GM10248 (cell line): ENCODE measurements at regions not wholly inside any gene's neighbourhood (a gene's known extent, or its start where the extent isn't known, plus 50 kb on each side); places are given as distances from the start of the nearest gene placed in this dataset.
"Not testable (repeated sequence)": the region's sequence is repeated elsewhere in the genome, so short reads cannot be mapped to it uniquely, and the experiment has no call there.

ENCODE experiments used
- CTCF ChIA-PET: fragments of 300-600 bp; sonication (Branson Sonifier 250); formaldehyde crosslinking; extraction: SDS; loops from one replicate; lab custom pipeline; 2021; ENCODE audit warnings: antibody characterized with exemption; lab: Yijun Ruan, JAX
- POLR2A ChIA-PET: fragments of 350-650 bp; sonication (Branson Sonifier 250); formaldehyde crosslinking; extraction: SDS; loops from one replicate; lab custom pipeline; 2020; ENCODE audit warnings: antibody characterized with exemption; lab: Yijun Ruan, JAX
- DNase-seq: peaks from one replicate; pipeline ENCODE4 v3.0.0; 2012; ENCODE audit errors: extremely low spot score
- TF ChIP-seq, protein P1 (sequence below): IDR thresholded peaks from 2 replicates; pipeline ENCODE4 v1.5.1; 2012; ENCODE audit warnings: mild to moderate bottlenecking, low read depth; ENCODE audit errors: extremely low read depth, missing control alignments, control extremely low read depth

DNA sequence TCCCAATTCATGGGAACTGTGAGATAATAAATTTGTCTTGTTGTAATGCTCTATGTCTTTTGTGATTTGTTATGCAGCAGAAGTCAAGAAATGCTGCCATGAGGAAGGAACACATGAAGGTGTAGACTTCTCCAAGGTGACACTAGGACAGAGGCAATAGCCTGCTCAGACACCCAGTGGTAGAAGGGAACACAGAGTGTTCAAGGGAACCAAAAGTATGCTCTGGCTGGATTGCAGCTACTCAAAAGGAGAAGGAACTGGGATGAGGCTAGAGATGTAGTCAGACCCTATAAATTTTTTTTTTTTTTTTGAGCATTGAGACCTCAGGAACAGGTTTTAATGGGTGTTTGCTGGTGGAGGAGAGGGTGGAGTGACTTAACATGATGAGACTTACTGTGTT, 232.5 kb downstream of the PARP8 start:
- TF ChIP-seq, protein P1, sequence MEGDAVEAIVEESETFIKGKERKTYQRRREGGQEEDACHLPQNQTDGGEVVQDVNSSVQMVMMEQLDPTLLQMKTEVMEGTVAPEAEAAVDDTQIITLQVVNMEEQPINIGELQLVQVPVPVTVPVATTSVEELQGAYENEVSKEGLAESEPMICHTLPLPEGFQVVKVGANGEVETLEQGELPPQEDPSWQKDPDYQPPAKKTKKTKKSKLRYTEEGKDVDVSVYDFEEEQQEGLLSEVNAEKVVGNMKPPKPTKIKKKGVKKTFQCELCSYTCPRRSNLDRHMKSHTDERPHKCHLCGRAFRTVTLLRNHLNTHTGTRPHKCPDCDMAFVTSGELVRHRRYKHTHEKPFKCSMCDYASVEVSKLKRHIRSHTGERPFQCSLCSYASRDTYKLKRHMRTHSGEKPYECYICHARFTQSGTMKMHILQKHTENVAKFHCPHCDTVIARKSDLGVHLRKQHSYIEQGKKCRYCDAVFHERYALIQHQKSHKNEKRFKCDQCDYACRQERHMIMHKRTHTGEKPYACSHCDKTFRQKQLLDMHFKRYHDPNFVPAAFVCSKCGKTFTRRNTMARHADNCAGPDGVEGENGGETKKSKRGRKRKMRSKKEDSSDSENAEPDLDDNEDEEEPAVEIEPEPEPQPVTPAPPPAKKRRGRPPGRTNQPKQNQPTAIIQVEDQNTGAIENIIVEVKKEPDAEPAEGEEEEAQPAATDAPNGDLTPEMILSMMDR: no peak
- no peak for DNase-seq
- ChIA-PET POLR2A (no interaction called here), CTCF (interaction anchor here (1.3 kb wide), 1 partner anchor 10 kb away, joined by 3 read pairs; no protein-coding TSS in a partner anchor)

DNA sequence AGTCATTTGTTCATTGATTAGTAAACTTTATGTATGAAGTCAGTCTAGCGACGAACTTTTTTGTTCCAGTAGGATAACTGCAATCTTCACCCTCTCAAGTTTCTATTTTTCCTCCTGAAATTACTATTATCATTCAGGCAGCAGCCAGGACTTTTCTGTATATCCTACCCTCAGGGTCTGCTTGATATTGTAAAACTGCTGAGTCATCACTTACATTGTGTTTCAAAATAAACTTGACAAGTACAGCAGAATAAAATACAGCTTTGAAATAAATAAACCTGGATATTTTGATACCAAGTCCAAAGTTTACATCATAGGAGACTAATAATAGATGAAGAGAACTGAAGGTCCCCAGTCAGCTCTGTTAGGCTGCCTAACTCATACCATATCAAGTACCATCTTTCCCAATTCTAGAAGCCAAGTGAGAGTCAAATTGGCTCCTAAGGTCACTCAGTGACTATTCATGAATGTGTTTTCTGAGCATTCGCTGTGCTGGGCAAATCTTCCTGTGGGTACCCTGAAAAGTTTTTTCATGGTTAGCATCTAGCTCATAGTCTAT, 234.6 kb downstream of the PARP8 start:
- TF ChIP-seq, protein P1: no peak
- ChIA-PET CTCF (no interaction called here), POLR2A (no interaction called here)
- no peak for DNase-seq

DNA sequence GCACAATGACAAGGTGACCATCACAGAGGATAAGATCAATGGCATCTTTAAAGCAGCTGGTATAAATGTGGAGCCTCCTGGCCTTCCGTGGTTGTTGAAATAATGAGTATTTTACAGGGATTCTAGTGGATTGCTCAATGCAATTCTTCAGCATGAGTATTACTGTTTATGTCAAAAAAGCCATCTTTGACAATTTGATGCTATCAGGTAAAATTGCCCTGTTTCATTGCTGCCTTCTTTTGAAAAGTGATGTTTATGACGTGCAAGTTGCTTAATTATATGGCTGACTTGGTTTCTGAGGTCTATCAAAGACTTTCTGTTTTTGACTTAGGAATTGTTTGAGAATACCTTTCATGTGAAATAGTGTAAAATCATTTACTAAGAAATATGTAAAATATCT, 237.2 kb downstream of the PARP8 start:
- CTCF ChIA-PET: interaction anchor here (1.3 kb wide), 1 partner anchor 13 kb away, joined by 4 read pairs; no protein-coding TSS in a partner anchor
- no peak for DNase-seq
- TF ChIP-seq, protein P1: no peak
- POLR2A ChIA-PET: no interaction called here

DNA sequence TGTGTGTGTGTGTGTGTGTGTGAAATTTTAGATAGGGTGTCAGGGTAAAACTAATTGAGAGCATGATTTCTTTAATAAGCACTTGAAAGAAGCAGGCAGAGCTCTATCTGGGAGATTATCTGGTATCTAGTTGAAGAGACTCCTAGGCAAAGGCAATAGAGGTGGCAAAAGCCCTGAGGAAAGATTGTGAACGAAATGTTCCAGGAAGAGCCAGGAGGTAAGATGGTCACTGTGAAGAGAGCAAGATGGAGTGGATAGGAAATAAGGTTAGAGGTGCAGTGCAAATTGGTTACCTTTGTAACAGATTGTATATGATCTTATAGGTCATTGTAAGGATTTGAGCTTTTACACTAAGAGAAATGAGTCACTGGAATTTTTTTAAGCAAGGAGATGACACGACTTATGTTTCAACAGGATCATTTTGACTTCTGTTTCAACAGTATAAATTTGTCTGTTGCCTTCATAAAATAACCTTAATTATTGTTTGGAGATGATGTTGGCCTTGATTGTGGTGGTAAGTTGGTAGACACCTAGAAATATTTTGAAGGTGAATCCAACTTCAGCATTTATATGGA, 239.6 kb downstream of the PARP8 start:
- no peak for DNase-seq
- ChIA-PET POLR2A (no interaction called here), CTCF (no interaction called here)
- TF ChIP-seq, protein P1: no peak

DNA sequence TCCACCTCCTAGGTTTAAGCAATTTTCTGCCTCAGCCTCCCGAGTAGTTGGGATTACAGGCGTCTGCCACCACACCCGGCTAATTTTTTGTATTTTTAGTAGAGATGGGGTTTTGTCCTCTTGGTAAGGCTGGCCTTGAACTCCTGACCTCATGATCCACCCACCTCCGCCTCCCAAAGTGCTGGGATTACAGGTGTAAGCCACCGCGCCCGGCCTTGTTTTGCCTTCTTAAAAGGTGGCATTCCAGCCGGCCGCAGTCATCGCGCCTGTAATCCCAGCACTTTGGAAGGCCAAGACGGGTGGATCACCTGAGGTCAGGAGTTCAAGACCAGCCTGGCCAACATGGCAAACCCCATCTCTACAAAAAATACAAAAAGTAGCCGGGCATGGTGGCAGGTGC, 253.7 kb downstream of the PARP8 start:
- POLR2A ChIA-PET, DNase-seq, CTCF ChIA-PET: not testable (repeated sequence)

DNA sequence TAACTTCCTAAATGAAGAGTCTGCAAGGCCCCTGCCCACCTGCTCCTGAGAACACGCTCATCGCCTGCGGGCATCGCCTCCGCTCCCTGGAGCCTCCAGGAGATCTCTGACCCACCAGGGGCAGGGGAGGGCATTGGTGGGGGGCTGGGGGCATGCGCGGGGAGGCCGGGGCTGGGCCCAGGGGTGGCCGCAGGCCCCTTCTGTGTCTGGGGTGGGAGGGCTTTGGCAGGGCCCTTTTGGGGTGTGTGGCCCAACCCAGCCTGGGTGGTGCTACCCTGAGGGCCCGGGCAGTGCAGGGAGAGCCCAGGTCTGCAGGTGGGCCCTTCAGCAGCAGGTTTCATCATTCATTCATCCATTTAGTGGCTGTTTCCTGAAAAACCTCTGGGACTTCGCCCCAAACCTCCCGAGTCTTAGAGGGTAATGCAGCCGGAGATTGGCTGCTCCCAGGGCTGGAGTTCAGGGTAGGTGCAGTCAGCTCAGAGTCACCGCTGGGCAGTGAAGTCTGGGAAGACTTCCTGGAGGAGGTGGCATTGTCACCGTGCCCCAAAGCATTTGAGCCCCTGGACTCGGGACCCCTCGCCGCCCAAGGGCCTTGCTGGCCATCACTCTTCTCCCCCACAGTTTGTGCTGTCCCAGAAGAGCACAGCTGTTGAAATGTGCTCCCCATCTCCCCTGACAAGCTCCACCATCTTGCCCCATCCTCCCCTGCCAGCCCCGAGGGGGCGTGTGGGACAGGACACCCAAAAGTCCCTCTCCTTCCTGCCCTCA, 255.1 kb downstream of the PARP8 start:
- TF ChIP-seq, protein P1: no peak
- POLR2A ChIA-PET: no interaction called here
- no peak for DNase-seq
- CTCF ChIA-PET: no interaction called here
